GM19240 (cell line): ENCODE measurements at regions not wholly inside any gene's neighbourhood (a gene's known extent, or its start where the extent isn't known, plus 50 kb on each side); places are given as distances from the start of the nearest gene placed in this dataset.

Experiments
- DNase-seq: peaks from one replicate; pipeline ENCODE4 v3.0.0; 2011; ENCODE audit warnings: low spot score; ENCODE audit not compliant: insufficient read length

DNA sequence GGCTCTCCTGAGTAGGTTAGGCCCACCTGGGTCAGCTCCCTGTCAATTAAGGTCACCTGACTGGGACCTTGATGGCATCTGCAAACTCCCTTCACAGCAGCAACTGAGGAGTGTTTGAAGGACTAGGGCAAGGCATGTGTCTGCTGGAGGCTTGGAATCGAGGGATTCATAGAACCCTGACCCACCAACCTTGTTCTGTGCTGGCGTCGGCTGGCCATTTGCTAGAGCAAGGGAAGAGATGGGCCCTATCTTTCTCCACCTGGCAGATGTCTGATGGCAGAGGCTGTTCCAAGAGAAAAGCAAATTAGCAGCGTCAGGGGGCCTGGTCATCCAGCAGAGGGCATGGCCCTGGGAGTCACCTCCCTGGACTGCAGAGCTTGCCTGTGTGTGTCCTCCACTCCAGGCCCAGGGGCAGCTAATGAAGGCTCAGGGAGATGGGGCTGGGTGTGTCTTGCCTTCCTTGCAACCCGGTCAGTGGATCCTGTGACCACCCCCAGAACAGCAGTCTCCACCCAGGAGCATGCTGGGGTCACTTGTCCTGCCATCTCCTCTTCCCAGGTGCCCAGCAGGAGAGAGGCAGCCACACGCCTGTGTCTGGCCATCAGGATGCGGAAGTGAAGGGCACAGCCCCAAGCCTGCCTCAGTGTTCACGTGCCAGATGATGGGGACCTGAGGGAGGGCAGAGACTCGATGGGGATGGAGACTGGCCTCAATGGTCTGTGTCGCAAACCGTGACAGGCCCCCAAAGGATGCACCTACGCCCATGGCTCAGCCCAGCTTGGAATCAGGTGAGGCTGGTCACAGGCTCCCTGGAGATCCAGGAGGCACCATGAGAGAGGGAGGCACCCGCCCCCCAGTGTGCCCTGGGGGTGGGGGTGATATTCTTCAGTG is 53.9 kb downstream of the BARX1 start:
- DNase-seq = no peak

- DNase-seq = no peak
Observed at GRCh38 chr9:93900436-93900819, 54.7 kb downstream of the BARX1 start.

- no peak for DNase-seq
Observed at GRCh38 chr9:93899609-93900435, 55.3 kb downstream of the BARX1 start.

DNA sequence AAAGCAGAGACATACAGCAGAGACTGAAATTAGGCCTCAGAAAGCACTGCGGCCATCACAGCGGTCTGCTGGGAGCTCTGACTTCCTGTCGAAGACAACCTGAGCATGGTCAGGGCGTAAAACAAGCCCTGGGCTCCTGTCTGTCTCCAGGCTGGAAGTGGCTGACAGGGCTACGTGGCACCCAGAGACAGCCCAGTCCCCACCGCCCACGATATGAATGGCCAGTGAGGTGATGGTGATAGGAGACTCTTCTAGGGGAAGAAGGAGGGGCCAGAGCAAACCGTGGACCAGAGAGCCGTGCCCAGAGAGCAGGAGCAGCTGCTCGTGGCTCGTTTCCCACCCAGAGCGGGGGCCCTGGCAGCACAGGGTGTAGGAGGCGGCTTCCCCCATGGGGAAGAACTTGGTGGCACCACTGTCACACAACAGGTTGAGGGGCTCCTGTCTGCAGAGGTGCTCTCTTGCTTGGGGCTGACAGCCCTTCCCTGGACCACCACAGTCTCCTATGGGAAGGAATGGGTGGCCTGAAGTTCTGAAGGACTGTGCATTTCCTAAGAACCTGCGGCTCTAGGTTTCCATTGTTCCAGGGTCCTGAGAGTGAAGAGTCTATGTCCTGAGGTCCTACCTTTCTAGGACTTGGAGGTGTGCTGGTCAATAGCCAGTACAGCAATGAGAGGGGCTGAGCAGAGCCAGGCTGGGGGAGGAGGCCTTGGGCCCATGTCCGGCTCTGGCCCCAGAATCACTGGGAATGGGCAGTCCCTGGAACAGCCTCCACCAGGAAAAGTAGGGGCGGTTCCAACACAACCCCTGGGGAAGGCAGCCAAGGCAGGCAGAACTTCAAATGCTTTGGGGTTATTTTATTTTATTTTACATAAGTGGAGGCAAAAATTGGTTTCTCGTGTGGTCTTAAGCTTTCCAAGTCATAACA is 56.4 kb downstream of the BARX1 start:
- DNase-seq = no peak

GRCh38 chr9:93898026-93898425 is 57.1 kb downstream of the BARX1 start:
- DNase-seq = no peak

- no peak for DNase-seq
Observed at GRCh38 chr9:93897075-93897970, 57.8 kb downstream of the BARX1 start.

DNA sequence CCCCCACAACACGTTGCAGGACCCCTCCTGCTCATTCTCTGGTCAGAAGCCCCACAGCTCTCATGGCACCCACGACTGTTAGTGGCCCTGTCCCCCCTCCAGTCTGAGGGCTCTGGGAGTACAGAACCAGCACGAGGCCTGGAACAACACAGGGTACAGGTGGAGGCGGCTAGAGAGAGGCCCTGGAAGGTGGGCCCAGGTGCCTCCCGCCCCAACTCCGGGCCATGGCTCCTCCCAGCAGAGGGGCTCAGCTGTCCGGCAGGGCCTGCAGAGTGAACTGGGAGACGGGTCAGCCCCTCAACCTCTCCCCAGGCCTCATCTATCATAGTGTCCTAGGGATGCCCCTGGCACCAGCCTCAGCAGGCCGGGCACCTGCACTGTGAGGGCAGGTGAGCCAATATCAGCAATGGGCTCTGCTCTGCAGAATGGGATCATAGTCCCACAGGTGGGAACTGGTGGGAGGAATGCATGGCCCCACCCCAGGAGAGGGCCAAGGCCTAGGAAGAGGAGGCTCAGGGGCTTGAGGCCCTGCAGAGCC is 58.6 kb downstream of the BARX1 start:
- DNase-seq = no peak

DNA sequence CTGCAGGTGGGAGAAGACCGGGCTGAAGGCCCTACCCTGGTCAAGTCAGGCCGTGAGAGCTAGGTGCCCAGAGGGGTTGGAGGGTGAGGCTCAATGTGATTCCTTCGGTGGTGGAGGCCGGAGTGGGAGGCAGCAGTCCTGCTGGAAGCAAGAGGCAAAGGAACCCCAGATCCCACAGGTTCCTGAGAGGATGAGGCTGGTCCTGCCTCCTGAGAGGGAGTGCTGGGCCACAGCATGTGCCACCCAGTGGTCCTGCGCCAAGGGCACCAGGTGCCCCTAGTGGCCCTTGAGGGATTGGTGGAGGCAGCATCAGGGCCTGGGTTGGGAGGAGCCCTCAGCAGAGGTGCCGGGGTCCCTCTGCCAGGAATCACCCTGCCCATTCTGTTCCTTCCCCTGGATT is 59.1 kb downstream of the BARX1 start:
- DNase-seq = no peak

DNA sequence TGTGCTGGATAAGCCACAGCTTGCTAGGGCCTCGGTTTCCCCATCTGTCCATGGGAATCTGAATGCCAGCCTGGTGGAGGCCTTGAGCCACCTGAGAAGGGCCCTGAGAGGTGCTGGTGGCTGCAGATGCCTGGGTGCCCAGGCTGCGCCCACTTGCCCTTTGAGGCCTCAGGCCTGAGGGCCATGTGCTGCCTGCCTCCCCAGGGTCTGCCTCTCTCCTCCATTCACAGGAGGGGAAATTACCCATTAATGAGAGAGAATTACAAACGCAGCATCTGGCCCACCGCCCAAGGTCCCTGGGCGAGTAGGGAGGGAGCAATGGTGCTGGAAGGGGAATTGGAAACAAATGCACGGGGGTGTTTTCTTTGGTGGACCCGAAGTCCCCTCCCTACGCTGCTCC is 59.6 kb downstream of the BARX1 start:
- no peak for DNase-seq

GRCh38 chr9:93894691-93895079 is 60.5 kb downstream of the BARX1 start:
- no peak for DNase-seq

DNA sequence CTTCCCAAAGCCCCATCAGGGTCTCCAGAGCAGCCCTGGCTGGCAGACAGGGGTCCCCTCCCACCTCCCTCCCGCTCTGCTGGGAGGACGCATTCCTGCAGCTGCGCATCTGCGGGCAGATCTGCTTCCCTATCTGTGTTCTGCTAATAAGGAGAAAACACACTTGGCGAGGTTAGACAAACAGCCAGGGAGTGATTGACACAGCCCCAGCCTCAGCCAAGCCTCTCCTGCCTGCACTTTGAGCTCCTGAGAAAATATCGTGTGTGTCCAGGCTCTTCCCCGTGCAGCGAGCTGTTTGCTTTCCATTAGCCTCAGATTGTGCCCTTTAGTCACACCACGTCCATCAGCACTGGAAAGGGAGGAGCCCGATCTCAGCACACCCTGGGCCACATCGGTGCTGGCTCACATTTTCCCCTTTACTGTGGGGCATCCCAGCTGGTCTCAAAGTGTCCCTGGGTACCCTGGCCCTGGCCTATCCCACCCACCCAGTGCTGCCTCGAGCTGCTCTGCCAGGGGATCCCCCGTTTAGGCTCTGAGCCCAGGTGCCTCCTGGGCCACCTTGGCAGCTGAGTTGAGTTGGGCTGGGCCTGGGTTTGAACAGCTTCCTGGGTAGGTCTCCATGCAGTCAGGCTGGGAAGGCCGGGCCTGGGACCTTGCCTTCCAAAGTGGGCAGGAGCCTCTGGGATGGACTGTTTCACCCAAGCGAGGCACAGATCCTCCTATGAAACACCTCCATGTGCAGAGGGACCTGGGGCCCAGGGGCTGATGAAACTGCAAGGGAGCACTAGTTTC is 61.1 kb downstream of the BARX1 start:
- DNase-seq = no peak

- no peak for DNase-seq
Observed at GRCh38 chr9:93893194-93893593, 62.0 kb downstream of the BARX1 start.

DNA sequence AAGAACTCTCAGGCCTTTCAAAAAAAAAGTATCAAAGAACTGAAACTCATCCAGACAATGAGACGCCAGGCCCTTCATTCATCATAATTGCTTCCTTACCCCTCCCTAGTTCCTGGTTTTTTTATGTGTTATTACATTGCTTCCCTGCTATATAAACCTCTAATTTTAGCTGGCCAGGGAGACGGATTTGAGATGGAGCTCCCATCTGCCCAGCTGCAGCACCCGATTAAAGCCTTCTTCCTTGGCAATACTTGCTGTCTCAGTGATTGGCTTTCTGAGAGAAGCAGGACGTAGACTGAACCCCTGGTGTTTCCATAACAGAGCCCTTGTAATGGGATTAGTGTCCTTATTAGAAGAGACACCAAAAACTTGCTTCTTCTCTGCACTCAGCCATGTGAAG is 62.4 kb downstream of the BARX1 start:
- DNase-seq = no peak

GRCh38 chr9:93891549-93892310 is 63.4 kb downstream of the BARX1 start:
- DNase-seq = no peak

GRCh38 chr9:93891050-93891449 is 64.1 kb downstream of the BARX1 start:
- DNase-seq = no peak

DNA sequence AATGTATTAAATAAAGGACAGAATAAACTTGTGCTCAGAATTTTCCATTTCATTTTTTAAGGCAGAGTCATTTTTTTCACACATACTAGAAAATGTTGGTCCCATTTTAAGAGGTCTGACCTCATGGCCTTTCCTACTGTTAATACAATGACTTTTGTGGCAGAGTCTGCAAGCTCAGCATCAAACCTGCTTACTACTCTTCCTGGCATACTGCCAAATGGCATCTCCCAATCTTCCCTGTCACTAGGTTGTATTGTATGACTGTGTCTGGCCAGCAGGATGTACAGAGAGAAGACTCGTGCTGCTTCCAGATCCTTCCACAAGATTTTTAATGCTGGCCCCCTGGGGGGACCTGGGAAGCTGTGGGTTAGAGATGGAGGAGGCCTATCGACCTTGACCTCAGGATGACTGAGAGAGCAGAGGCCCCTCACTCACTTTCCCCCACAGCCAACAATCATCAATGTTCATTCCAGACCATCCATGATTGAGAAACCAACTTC is 64.7 kb downstream of the BARX1 start:
- DNase-seq = no peak

GRCh38 chr9:93886911-93887310 is 68.2 kb downstream of the BARX1 start:
- no peak for DNase-seq

DNA sequence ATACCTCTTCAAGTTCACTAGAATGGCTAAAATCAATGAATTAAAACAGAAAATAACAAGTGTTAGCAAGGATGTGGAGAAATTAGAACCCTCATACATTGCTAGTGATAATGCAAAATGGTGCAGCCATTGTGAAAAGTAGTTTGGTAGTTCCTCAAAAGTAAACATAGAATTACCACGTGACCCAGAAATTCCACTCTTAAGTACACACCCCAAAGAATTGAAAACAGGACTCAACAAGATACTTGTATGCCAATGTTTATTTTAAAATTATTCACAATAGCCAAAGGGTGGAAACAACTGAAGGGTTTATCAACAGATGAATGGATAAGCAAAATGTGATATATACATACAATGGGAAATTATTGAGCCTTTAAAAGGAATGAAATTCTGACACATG is 70.3 kb downstream of the BARX1 start:
- no peak for DNase-seq
